Upper lobe of left lung (tissue), 6 donors: ENCODE measurements at regions not wholly inside any gene's neighbourhood (a gene's known extent, or its start where the extent isn't known, plus 50 kb on each side); places are given as distances from the start of the nearest gene placed in this dataset.

Source experiments
- ATAC-seq, 2 donors: fragments of 200-7000 bp; cut with Tn5 transposase; one replicate each; pipeline ENCODE4 v1.9.1; 2022; ENCODE audit warnings: mild to moderate bottlenecking in 2 of 2, moderate library complexity in 2 of 2; ENCODE audit not compliant: low FRiP score in 2 of 2
- DNase-seq, 2 donors: peaks; one replicate each; pipeline ENCODE4 v3.0.0-alpha.2; 2019 to 2020
- H3K27ac ChIP-seq, 4 donors: fragments of 200-600 bp; sonication (generic); one replicate each; pipeline ENCODE4 v1.5.1; 2016 to 2019
- H3K27me3 ChIP-seq, 4 donors: fragments of 200-600 bp; sonication (generic); one replicate each; pipeline ENCODE4 v1.5.1; 2017 to 2019
- H3K36me3 ChIP-seq, 4 donors: fragments of 200-600 bp; sonication (generic); one replicate each; pipeline ENCODE4 v1.5.1; 2016 to 2019
- H3K4me1 ChIP-seq, 4 donors: fragments of 200-600 bp; sonication (generic); one replicate each; pipeline ENCODE4 v1.5.1; 2018 to 2019
- H3K4me3 ChIP-seq, 4 donors: fragments of 200-600 bp; sonication (generic); one replicate each; pipeline ENCODE4 v1.5.1; 2017 to 2019; ENCODE audit warnings: mild to moderate bottlenecking in 2 of 4, moderate library complexity in 1 of 4
- H3K9me3 ChIP-seq, 4 donors: fragments of 200-600 bp; sonication (generic); one replicate each; pipeline ENCODE4 v1.5.1; 2018 to 2019
- CTCF ChIP-seq, 6 experiments: fragments of 450-650 bp in 4 of 6; fragments of 200-600 bp in 2 of 6; sonication (generic) in 2 of 6; IDR thresholded peaks; one replicate each; pipeline ENCODE4 v1.5.1; 2016 to 2019; ENCODE audit warnings: antibody characterized with exemption in 6 of 6
- EP300 ChIP-seq, 4 donors: sonication (generic); formaldehyde crosslinking; IDR thresholded peaks; one replicate each; pipeline ENCODE4 v1.5.1; 2017; ENCODE audit warnings: antibody characterized with exemption in 4 of 4, control low read depth in 2 of 4
- POLR2A ChIP-seq, 4 donors: fragments of 450-650 bp; IDR thresholded peaks; one replicate each; pipeline ENCODE4 v1.5.1; 2016 to 2017; ENCODE audit warnings: antibody characterized with exemption in 4 of 4, mild to moderate bottlenecking in 2 of 4
- POLR2AphosphoS5 ChIP-seq, 2 donors: sonication (generic); formaldehyde crosslinking; IDR thresholded peaks; one replicate each; pipeline ENCODE4 v1.5.1; 2017; ENCODE audit warnings: antibody characterized with exemption in 2 of 2
- WGBS, 2 donors: methylation state at CpG; one replicate each; pipeline ENCODE4 v1.1.5; 2017 to 2018; 5-methylcytosine and 5-hydroxymethylcytosine counted together
- donor health status: DM: no; HTN: no; CAD: no; lungs with moderate emphysema.
- donor health status: DM: no; HTN: yes; CAD: no; lungs with severe emphysema.

GRCh38 chr2:176699644-176700043, 430.4 kb downstream of the MTX2 start:
- no peak for DNase-seq

GRCh38 chr2:176702131-176702530, 432.9 kb downstream of the MTX2 start:
- Histone ChIP-seq H3K4me3 (no peak overlapping the region), H3K4me1 (no peaks in the 10 kb centered on the region), H3K27ac (no peak overlapping the region), H3K27me3 (no peaks in the 10 kb centered on the region), H3K9me3 (no peaks in the 10 kb centered on the region), H3K36me3 (no peaks in the 10 kb centered on the region)
- 62 to 72% methylated on average over 1 of the region's 1 CpG for WGBS, 2 donors
- TF ChIP-seq POLR2A (IDR thresholded peaks at IDR 0.05) (no peak), EP300 (IDR thresholded peaks at IDR 0.05) (no peak), CTCF (IDR thresholded peaks at IDR 0.05) (no peak), POLR2AphosphoS5 (IDR thresholded peaks at IDR 0.05) (no peak)
- no peak for ATAC-seq
- DNase-seq, result no peak

More at GRCh38 chr2:176699644-176700043, 430.4 kb downstream of the MTX2 start:
- TF ChIP-seq CTCF (IDR thresholded peaks at IDR 0.05) (no peak), POLR2AphosphoS5 (IDR thresholded peaks at IDR 0.05) (no peak), POLR2A (IDR thresholded peaks at IDR 0.05) (no peak), EP300 (IDR thresholded peaks at IDR 0.05) (no peak)
- Histone ChIP-seq H3K4me3 (no peak overlapping the region), H3K9me3 (no peaks in the 10 kb centered on the region), H3K4me1 (no peaks in the 10 kb centered on the region), H3K27ac (no peak overlapping the region), H3K27me3 (no peaks in the 10 kb centered on the region), H3K36me3 (no peaks in the 10 kb centered on the region)
- no peak for ATAC-seq

- no peak overlapping the region for H3K4me3 ChIP-seq
- 56 to 71% methylated on average over 3 of the region's 3 CpGs for WGBS, 2 donors
- no peaks in the 10 kb centered on the region for H3K9me3 ChIP-seq
- no peak for DNase-seq
- ATAC-seq, result peak in 1 of 2 donors; percentile 49
- no peaks in the 10 kb centered on the region for H3K27me3 ChIP-seq
- H3K27ac ChIP-seq, result no peak overlapping the region
- H3K36me3 ChIP-seq, result no peaks in the 10 kb centered on the region
- TF ChIP-seq POLR2AphosphoS5 (IDR thresholded peaks at IDR 0.05) (no peak), EP300 (IDR thresholded peaks at IDR 0.05) (no peak), CTCF (IDR thresholded peaks at IDR 0.05) (no peak), POLR2A (IDR thresholded peaks at IDR 0.05) (no peak)
- H3K4me1 ChIP-seq, result no peaks in the 10 kb centered on the region
Measured at GRCh38 chr2:176704282-176704858, 435.1 kb downstream of the MTX2 start.

- TF ChIP-seq POLR2AphosphoS5 (IDR thresholded peaks at IDR 0.05) (no peak), EP300 (IDR thresholded peaks at IDR 0.05) (no peak), POLR2A (IDR thresholded peaks at IDR 0.05) (no peak)
- Histone ChIP-seq H3K4me1 (no peaks in the 10 kb centered on the region), H3K36me3 (no peaks in the 10 kb centered on the region), H3K9me3 (no peaks in the 10 kb centered on the region), H3K27ac (no peak overlapping the region), H3K27me3 (no peaks in the 10 kb centered on the region), H3K4me3 (no peak overlapping the region)
- DNase-seq (peak in 1 of 2 donors; percentile 43), ATAC-seq (peak; percentile 34 to 36)
- 72 to 77% methylated on average over 18 of the region's 18 CpGs for WGBS, 2 donors
Measured at GRCh38 chr2:176709149-176709951, 440.1 kb downstream of the MTX2 start.

GRCh38 chr2:176709991-176710390, 440.7 kb downstream of the MTX2 start:
- no peaks in the 10 kb centered on the region for H3K27me3 ChIP-seq
- ATAC-seq (no peak), DNase-seq (no peak)
- H3K9me3 ChIP-seq, result no peaks in the 10 kb centered on the region
- TF ChIP-seq POLR2A (IDR thresholded peaks at IDR 0.05) (no peak), CTCF (IDR thresholded peaks at IDR 0.05) (no peak), EP300 (IDR thresholded peaks at IDR 0.05) (no peak), POLR2AphosphoS5 (IDR thresholded peaks at IDR 0.05) (no peak)
- H3K27ac ChIP-seq, result no peak overlapping the region
- WGBS, 2 donors, result 90 to 94% methylated on average over 2 of the region's 2 CpGs
- no peaks in the 10 kb centered on the region for H3K4me1 ChIP-seq
- no peaks in the 10 kb centered on the region for H3K36me3 ChIP-seq
- no peak overlapping the region for H3K4me3 ChIP-seq
